Cerebellar nuclear complex (tissue), 1 donor: ENCODE measurements at regions not wholly inside any gene's neighbourhood (a gene's known extent, or its start where the extent isn't known, plus 50 kb on each side); places are given as distances from the start of the nearest gene placed in this dataset.
"Not testable (repeated sequence)": the region's sequence is repeated elsewhere in the genome, so short reads cannot be mapped to it uniquely, and the experiment has no call there.

Experiments
- DNase-seq, 2 experiments: peaks; one replicate each; lab custom pipeline; 2025; lab: John Stamatoyannopoulos, UW

- no peak for DNase-seq
Observed at GRCh38 chr3:150328654-150329040, 79.5 kb upstream of the TSC22D2 start.

GRCh38 chr3:150327678-150328653 is 80.1 kb upstream of the TSC22D2 start:
- no peak for DNase-seq

GRCh38 chr3:150324788-150325187 is 83.3 kb upstream of the TSC22D2 start:
- no peak for DNase-seq

- no peak for DNase-seq
Observed at GRCh38 chr3:150324245-150324644, 83.9 kb upstream of the TSC22D2 start.

- DNase-seq = no peak
Observed at GRCh38 chr3:150323770-150324169, 84.3 kb upstream of the TSC22D2 start.

GRCh38 chr3:150323091-150323490 is 85.0 kb upstream of the TSC22D2 start:
- DNase-seq = not testable (repeated sequence)

GRCh38 chr3:150320971-150321370 is 87.1 kb upstream of the TSC22D2 start:
- not testable (repeated sequence) for DNase-seq

- no peak for DNase-seq
Observed at GRCh38 chr3:150319900-150320299, 88.2 kb upstream of the TSC22D2 start.

- no peak for DNase-seq
Observed at GRCh38 chr3:150317469-150317868, 90.6 kb upstream of the TSC22D2 start.

- DNase-seq = no peak
Observed at GRCh38 chr3:150315721-150316120, 92.4 kb upstream of the TSC22D2 start.

GRCh38 chr3:150314248-150315004 is 93.7 kb upstream of the TSC22D2 start:
- no peak for DNase-seq

GRCh38 chr3:150312018-150312657 is 96.0 kb upstream of the TSC22D2 start:
- no peak for DNase-seq

GRCh38 chr3:150311156-150311555 is 96.9 kb upstream of the TSC22D2 start:
- no peak for DNase-seq

- DNase-seq = no peak
Observed at GRCh38 chr3:150309557-150309956, 98.5 kb upstream of the TSC22D2 start.

- DNase-seq = no peak
Observed at GRCh38 chr3:150309257-150309542, 98.9 kb upstream of the TSC22D2 start.

- no peak for DNase-seq
Observed at GRCh38 chr3:150308481-150309256, 99.4 kb upstream of the TSC22D2 start.

- no peak for DNase-seq
Observed at GRCh38 chr3:150308037-150308319, 100.1 kb upstream of the TSC22D2 start.

GRCh38 chr3:150307311-150308036 is 100.6 kb upstream of the TSC22D2 start:
- DNase-seq = no peak

- DNase-seq = no peak
Observed at GRCh38 chr3:150306906-150307305, 101.2 kb upstream of the TSC22D2 start.

- no peak for DNase-seq
Observed at GRCh38 chr3:150306083-150306482, 102.0 kb upstream of the TSC22D2 start.

- no peak for DNase-seq
Observed at GRCh38 chr3:150303768-150304167, 104.3 kb upstream of the TSC22D2 start.
